Suppressor macrophage (primary cell): ENCODE measurements at regions not wholly inside any gene's neighbourhood (a gene's known extent, or its start where the extent isn't known, plus 50 kb on each side); places are given as distances from the start of the nearest gene placed in this dataset.
"Not testable (repeated sequence)": the region's sequence is repeated elsewhere in the genome, so short reads cannot be mapped to it uniquely, and the experiment has no call there.

Experiments
- DNase-seq, 4 experiments: peaks; one replicate each; pipeline ENCODE4 v3.0.0-alpha.2; 2020 to 2022

DNA sequence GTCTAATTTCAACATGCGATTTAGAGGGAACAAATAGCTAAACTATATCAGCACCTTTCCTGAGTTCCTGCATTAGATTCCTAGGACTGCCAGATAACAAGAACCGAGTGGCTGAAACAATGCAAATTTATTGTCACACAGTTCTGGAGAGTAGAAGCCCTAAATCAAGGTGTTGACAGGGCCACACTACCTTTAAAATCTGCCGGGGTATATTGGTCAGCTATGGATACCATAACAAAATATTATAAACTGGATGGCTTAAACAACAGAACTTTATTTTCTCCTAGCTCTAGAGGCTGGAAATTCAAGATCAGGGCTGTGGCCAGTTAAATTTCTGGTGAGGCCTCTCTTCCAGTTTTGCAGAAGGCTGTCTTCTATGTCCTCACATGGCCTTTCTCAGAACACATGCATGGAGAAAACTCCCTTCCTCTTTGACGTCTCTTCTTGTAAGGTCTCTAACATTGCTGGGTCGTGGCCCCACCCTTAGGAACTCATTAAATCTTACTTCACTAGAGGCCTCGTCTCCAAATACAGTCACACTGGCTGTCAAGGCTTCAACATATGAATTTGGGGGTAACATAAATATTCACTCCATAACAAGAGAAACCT, 144.3 kb downstream of the FCRL5 start:
- DNase-seq: peak; percentile 19 to 61 (median 46)

DNA sequence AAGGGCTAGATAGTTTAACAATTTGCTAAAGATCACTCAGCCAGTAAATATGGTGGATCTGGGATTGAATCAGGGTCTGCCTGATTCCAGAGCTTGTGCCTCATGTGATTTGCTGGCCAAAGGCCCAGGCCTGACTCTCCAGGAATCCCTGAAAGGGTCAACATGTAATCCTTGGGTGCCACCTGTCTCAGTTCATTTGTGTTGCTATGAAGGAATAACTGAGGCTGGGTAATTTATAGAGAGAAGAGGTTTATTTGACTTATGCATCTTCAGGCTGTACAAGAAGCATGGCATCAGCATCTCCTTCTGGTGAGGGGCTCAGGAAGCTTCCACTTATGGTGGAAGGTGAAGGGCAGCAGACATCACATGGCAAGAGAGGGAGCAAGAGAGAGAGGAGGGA, 144.9 kb downstream of the FCRL5 start:
- no peak for DNase-seq

DNA sequence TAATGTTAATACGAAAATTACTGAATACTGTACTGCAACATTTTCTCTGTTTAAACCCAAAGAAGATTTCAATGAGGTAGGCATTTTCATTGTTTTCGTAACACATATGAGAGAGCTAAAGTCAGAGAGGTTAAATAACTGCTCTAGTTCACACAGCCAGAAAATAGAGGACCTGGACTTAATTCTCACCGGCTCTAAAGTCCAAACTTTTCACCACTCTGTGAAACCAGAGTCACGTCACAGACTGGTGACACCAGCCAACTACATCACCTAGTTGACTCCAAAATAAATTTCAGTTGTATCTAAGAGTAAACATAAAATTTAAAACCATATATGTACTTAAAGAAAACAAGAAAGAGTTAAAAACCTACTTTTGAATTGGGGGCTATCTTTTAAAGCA, 146.7 kb downstream of the FCRL5 start:
- no peak for DNase-seq

DNA sequence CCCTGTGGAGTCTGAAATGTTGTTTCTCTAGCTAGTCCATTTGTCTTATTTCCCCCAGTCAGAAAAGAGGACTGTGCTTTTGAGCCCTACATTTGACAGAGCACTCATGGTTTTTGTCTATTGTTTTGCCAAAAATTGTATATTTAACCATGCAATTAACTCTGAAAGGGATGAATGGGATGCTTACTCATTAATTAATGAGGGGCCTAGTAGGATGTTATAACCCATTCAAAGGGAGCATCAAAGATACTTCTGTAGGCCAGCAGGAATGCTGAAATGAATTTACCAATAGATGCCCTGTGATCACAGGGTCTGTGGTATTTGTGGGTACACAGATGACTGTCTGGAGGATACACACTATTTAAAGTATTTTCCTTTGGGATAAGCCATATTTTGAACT, 147.7 kb downstream of the FCRL5 start:
- no peak for DNase-seq

DNA sequence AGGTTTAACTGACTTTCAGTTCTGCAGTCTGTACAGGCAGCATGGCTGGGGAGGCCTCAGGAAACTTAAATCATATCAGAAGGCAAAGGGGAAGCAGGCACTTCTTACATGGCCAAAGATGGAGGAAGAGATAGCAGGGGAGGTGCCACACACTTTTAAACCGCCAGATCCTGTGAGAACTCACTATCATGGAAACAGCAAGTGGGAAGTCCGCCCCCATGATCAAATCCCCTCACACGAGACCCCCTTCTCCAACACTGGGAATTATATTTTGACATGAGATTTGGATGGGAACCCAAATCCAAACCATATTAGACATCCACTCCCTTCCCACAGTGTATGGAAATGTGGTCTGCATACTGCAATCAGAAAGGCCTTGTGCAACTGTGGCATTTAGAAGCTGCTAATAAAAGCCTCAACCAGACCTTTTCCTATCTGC, 148.2 kb downstream of the FCRL5 start:
- peak; percentile 11 to 60 (median 44) for DNase-seq

DNA sequence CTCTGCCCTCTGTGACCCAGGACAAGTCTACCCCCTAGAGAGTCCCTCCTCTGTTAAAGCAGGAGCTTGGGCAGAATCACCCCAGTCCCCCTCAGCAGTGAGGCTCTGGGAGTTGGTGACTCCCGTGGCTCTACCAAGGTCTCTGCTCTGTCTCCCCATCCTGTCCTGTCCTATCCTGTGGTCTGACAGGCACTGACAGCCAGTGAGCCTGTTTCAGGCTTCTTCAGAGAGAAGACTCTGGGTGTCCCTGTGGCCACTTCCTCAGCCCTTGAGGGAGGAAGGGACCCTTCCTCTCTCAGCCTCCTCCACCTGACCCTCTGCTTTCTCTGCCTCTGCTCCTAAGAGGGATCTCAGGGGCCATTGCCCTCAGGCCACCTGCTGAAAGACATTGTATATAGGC, 148.7 kb downstream of the FCRL5 start:
- peak in 3 of 4 experiments; percentile 4 to 7 (median 5) for DNase-seq

DNA sequence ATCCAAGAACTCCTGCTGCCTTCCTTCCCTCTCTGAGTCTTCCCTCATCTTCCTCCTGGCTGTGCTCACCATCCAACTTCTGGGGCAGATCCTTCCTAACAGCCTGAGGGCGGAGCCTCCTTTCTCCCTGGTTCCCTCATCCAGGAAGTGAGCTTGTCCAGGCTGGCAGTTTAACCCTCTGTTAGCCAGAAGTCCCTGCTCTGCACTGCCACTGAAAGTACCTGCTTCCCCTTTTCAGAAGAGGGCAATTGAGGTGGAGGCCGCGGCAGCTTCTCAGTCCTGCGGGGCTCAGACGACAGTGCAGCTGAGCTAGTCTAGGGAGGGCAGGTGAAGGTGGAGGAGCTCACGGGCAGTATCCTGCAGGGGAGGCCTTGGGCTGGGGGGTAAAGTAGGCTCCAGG, 149.1 kb downstream of the FCRL5 start:
- DNase-seq: peak; percentile 40 to 69 (median 66)

DNA sequence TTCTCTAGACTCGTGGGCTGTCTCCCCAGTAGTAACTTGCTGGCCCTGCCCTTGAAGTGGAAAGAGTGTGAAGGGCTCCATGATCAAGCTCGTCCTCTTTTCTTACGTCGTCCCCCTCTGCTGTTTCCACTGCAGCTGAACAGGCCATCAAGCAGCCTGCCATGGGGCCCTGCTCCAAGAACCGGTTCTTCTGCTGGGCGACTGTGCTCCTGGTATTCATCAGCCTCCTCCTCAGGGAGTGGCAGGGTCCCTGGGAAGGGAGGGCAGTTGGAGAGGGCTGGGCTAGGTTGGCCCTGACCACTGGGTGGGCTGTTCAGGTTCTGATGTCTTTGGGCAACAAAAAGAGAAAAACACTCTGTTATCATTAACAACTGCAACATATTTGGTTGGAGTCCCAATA, 151.5 kb downstream of the FCRL5 start:
- no peak for DNase-seq

DNA sequence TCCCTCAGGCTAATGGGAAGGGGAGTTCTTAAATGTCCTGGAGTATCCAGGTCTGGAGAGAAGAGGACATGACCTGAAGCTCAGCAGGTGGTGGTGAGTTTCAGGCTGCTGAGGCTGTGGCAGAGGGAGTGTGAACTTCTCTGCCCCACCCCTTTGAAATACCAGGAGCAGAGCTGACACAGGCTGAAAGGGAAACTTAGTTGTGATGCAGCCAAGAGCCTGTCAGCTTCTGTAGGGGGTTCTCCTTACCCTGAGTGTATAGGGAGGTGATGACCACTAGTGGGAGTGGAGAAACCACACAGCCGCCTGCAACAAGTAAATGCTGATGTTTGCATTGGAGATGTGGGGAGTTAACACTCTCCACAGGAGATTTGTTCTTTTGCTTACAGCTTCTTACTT, 152.3 kb downstream of the FCRL5 start:
- peak; percentile 12 to 54 (median 40) for DNase-seq

DNA sequence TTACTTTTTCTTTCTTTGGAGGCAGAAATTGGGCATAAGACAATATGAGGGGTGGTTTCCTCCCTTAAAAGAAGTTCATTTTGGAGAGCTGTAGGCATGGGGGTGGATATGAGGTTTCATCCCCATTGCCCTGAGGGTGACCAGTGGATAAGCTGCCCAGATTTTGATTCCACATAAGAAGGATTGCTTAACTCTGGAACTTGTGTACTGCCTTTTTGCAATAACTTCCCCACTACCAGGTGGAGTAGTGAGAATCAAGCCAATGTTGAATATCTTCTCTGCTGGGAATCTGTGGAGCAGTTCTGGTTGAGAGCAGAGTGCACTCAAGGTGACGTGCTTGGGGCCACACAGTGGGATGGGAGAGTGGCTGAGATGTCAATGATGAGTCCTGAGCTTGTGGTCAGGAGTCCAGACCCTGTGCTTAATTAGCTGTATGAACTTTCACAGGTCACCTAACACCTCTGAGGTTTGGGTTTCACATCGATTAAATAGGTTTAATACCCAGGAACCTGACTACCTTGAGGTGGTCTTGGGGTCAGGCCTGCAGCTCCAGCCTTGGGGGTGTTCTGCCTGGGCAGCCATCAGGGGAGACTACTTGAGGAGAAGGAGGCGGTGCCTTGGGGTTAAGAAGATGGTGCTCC, 152.9 kb downstream of the FCRL5 start:
- peak in 1 of 4 experiments; percentile 9 for DNase-seq

DNA sequence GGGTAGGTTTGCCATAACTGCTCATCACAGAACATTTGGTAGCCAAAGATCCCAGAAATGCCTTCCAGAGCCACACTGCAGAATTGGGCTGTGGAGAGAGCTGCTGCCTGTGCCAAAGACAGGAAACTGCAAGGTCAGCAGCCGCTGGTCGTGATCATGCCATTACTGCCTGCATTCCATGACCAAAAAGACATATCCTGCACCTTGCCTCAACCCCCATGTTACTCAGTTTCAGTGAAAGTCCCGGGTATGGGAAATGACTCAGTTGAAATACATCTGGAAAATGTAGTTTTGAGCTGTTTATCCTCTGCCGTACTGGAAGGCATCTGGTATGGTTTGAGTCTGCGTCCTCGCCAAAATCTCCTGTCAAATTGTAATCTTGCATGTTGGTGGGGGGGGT, 161.7 kb downstream of the FCRL5 start:
- DNase-seq: no peak

DNA sequence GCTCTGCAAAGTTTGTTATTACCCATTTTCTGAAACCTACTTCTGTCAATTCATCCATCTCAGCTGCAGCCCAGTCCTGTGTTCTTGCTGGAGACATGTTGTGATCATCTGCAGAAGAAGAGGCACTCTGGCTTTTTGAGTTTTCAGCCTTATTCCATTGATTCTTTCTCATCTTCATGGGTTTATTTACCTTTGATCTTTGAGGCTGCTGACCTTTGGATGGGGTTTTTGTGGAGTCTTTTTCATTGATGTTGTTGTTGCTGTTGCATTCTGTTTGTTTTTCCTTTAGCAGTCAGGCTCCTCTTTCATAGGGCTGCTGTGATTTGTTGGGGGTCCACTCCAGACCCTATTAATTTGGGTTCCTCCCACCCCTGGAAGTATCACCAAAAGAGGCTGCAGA, 164.3 kb downstream of the FCRL5 start:
- DNase-seq: no peak

DNA sequence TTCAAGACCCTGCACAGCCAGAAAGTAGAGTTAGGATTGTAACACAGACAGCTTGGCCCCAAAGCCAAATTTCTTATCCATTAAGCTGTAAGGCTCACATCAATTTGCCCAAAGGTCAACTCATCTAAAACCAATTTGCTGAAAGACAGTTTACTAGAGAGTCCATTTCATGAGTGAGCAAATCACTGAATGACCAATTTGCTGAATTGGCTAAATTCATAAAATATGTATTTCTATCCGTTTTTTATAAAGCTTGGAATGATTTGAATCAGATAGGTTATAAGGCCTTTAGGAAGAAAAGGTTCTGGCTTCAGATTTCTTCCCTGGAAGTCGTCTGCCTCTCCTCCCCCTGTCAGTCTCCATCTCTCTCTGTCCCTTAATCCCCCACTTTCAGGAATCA, 168.1 kb downstream of the FCRL5 start:
- no peak for DNase-seq

DNA sequence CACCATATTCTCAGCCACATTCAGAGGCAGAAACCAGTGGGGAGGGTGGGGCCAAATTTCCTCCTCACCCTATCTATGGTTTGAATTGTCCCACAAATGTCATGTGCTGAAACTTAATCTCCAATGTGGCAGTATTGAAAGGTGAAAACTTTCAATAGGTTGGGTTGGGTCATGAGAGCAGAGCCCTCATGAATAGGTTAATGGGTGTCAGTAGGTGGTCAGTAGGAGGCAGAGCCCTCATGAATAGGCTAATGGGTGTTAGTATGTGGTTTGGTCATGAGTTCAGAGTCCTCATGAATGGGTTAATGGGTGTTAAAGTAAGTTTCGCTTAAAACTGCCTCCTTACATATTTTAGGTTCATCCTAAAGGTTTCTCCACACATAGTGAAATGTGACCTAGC, 170.0 kb downstream of the FCRL5 start:
- no peak for DNase-seq

DNA sequence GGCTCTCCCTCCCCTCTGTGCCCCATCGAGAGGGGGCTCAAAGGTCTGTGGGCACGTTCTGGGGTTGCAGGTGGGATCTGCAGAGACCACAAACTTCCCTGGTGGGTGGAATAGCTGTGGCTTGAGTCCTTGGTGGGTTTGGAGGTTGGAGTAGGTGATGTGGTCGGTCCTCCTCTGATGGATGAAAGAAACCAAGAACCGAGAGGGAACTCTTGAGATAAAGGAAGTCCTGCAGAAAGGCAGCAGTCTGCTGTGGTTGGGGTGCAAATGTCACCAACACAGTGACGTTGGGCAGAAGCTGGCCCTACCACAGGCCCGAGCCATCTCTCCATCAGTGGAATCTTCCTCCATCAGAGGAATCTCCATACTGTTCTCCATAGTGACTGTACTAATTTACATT, 171.8 kb downstream of the FCRL5 start:
- peak in 2 of 4 experiments; percentile 4 to 17 for DNase-seq

DNA sequence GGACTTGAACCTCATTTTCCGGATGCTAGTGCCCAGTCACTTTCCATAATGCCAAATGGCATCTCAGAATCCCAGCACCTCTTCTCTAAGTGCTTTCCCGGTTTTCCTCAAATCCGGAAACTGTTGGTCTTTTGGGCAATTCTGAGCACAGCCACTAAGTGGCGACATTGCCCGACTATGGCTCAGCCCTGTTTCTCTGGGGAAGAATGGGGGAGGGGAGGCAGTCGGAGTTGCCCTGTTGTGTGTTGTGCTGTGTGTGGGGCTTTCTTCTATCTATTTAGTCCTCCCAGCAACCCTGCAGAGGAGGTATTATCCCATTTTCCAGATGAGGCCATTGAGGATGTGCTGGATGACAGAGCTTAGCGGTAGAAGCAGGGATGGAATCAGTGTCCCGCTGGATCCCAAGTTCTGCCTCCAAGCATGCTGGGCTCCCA, 175.0 kb downstream of the FCRL5 start:
- DNase-seq: peak; percentile 42 to 67 (median 58)

DNA sequence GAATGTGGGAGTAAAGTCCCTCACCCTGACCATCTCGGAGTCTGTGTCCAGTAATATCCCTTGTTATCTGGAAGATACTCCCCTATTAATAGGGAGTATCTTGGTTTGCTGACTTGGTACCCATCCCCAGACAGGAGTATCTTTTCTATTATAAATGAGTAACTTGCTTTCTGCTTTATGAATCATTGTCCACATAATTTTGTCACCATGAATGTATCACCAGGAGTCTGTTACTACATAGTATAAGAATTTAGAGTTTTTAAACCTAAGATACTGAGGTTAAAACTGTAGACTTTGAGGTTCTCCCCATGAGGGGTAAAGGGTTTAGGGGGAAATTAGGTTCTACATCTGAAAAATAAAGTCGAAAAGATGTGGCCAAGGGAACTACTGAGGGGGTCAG, 175.6 kb downstream of the FCRL5 start:
- no peak for DNase-seq

DNA sequence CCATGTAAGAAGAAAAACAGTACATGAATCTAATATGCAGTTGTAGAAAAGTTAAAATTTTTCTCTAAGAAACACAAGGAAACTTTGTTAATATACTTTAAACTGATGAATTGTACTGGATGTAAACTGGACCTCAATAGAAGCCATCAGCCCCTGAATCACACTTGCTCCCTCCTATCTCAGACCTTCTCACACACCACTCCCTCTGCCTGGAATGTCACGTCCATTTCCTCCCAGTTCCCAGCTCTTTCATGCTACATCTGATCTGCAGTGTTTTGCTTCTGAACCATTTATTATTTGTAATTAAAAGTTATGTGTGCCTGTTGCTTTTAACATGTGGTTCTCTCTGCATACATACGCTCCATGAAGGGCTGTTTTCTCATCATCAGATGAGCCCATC, 180.0 kb downstream of the FCRL5 start:
- DNase-seq: not testable (repeated sequence)

DNA sequence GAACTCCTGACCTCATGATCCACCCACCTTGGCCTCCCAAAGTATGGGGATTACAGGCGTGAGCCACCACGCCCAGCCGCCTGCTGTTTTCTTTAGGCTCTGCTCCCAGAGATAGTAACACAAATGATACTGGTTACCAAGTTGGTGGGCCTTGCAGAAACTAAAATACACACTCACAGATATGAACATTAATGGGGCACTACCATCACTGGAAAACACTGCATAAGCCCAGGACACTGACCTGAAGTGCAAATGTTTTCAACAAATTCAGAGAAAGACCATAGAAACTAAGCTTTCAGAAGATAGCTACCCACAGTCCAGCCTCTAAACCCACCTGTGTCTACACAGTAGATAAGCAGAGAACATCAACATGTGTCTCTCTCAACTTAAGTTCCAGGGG, 180.5 kb downstream of the FCRL5 start:
- no peak for DNase-seq

DNA sequence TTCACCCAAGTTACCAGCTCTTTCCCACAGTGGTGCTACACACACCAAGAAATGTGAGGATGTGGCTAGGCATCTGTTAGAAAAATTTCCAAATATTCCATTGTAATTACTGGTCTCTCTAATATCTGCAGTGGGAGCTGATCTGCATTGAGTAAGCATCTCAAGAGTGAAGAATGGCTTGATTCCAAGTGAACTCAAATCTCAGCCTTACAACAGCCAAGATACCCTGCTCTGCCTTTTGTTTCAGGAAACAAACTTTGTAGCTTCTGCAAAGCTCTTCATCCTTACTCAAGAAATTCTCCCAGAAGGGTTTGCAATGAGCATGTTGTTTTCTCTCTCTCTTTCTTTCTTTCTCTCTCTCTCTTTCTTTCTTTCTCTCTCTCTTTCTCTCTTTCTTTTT, 181.1 kb downstream of the FCRL5 start:
- no peak for DNase-seq

DNA sequence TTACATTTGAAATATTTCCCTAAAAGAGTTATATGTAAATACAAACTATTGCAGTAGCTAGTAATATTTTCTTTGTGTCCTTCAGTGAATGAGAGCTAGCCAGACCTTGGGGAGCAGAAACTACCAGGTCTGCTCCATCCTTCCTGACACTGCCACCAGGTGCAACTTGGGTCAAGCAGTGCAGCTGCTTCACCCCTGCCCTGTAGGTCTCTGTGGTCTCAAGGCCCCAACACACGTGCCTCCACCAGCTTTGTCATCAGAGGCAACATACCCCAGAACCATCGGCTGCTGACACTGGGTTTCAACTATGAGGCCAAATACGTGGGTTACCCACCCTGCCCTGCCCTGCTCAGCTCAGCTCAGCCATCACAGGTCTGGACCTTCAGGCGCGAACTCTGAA, 181.6 kb downstream of the FCRL5 start:
- no peak for DNase-seq

DNA sequence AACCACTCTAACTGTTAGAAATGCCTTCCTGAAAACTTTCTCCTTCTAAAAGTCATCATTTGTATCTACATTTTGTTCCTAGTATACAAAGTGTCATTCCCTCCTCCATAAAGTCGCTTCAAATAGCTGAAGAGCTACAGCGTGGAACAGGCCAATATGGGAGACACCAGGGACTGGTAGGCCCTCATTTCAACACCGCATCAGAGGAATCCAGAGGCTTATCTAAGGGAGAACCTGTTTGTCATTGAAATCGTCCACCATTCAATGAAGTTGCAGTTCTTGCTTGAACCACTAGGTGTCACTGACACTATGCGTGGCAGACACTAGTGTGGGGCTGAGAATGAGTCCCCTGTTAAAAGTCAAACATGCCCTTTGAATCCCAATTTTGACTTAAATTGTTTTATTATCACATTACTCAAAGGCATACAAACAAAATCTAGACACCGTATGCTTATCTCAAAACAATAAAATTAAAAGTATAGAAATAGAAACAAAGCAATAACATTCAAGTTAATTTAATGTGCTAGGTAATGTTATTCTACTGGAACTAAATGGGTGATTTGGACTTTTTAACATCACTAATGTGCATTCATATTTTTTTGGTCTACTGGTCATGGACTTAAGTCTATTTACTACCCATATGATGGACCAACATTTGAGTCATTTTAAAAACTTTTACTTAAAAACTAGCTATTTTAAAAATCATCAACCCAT, 182.3 kb downstream of the FCRL5 start:
- DNase-seq: peak; percentile 61 to 81 (median 69)

DNA sequence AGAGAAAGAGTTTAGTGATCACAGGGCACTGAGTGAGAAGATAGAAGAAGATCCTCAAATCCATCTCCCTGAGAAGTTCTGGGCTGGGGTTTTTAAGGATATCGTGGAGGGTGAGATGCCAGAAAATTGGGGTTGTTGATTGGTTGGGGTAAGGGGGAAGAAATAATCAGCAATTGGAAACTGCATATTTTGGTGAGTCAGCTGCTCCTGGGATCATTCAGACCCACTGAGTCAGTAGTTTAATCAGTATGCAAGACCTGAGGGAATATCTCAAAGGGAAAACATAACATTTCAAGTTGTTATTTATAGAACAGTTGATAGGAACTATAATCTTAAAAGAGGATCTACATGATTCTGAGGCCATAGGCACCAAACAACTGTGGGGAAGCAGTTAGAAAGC, 183.4 kb downstream of the FCRL5 start:
- peak in 2 of 4 experiments; percentile 10 to 24 for DNase-seq

DNA sequence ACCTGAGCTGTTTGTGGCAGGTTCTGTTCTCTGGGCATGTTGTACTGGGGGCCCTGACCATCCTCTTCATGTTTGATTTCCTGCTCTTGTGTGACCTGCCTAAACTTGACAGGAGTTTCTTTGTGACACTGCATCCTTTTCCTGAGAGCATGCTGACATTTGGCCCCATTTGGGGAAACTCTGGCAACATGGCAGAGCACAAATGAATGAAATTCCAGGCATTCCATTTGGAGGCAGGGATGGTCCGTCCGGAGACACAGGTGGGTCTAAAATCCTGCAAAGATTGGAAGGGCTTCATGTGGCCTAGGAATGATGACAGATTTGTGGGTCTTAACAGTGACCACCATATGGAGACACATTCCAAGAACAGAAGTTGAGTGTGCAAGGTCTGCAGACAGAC, 184.0 kb downstream of the FCRL5 start:
- DNase-seq: no peak
